HFF-Myc (cell line): ENCODE measurements at regions not wholly inside any gene's neighbourhood (a gene's known extent, or its start where the extent isn't known, plus 50 kb on each side); places are given as distances from the start of the nearest gene placed in this dataset.

Experiments
- DNase-seq: peaks from one replicate; pipeline ENCODE4 v3.0.0-alpha.2; 2011; ENCODE audit warnings: low read depth; ENCODE audit errors: extremely low read depth
- H3K4me3 ChIP-seq: replicated peaks from 2 replicates; pipeline ENCODE4 v1.5.1; 2011; ENCODE audit warnings: low read depth, mild to moderate bottlenecking, control low read depth, low read length
- CTCF ChIP-seq: IDR thresholded peaks from 2 replicates; pipeline ENCODE4 v1.5.1; 2012; ENCODE audit warnings: mild to moderate bottlenecking, low read depth, low read length, control low read depth; ENCODE audit errors: missing control alignments

GRCh38 chr15:89399238-89400115, 64.9 kb upstream of the POLG start:
- peak; percentile 66 for TF ChIP-seq CTCF
- no peak for DNase-seq
- peak overlapping the region; percentile 18; the same call in 1 of the 2 replicates for H3K4me3 ChIP-seq

GRCh38 chr15:89398896-89399237, 64.2 kb upstream of the POLG start:
- no peak for DNase-seq
- TF ChIP-seq CTCF: no peak
- H3K4me3 ChIP-seq: no peak overlapping the region

DNA sequence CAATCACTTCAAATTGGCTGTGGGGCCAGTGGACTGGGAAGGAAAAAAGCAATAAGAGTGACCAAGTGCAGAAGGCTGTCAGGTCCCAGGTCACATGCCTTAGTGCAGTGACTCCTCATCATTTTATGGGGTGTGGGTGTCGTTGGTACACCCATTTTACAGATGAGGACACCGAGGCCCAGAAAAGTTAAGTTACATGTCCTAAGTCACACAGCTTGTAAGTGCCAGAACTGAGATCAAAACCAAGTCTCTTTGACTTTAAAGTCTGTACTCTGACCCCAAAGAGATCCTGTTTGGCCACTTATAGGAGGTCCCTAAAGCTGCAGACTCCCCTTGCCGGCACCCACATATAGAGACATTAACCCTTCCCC, 63.0 kb upstream of the POLG start:
- TF ChIP-seq CTCF: no peak
- no peak overlapping the region for H3K4me3 ChIP-seq
- DNase-seq: no peak

- no peak for DNase-seq
- TF ChIP-seq CTCF: no peak
Observed at GRCh38 chr15:89396723-89397652, 62.4 kb upstream of the POLG start.

GRCh38 chr15:89395996-89396395, 61.4 kb upstream of the POLG start:
- no peak for DNase-seq
- H3K4me3 ChIP-seq: no peak overlapping the region
- TF ChIP-seq CTCF: no peak

More at GRCh38 chr15:89396723-89397652, 62.4 kb upstream of the POLG start:
- no peak overlapping the region for H3K4me3 ChIP-seq

DNA sequence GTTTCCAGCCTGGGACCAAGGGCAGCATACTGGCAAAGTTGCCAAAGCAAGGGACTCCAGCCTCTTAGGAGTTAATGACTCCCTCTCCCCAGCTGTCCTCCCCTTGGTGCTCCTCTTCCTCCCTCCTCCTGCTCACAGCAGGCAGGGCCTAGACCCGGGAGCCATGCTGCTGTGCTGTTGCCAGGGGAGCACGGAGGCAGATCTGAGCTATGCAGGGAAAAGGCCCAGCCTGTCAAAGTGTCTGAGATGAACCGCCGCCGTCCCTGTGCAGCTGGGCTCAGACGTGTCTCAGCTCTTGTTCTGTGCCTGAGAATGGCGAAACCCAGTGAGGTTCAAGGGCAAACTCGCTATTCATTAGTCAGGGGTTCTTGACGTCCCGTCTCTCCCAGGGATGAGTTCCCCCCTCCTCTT, 60.8 kb upstream of the POLG start:
- TF ChIP-seq CTCF: no peak
- H3K4me3 ChIP-seq: no peak overlapping the region
- no peak for DNase-seq
